ENCODE measurements at regions not wholly inside any gene's neighbourhood (a gene's known extent, or its start where the extent isn't known, plus 50 kb on each side); places are given as distances from the start of the nearest gene placed in this dataset.

- Histone ChIP-seq H3F3A (ENCODE audit: control insufficient read depth, insufficient read depth) (no peaks in the 10 kb centered on the region), H4K20me1 (ENCODE audit: control insufficient read depth, insufficient read depth, low read depth, low read length) (no peaks in the 10 kb centered on the region), H3K4me2 (ENCODE audit: low read length) (no peak overlapping the region), H3K27me3 (ENCODE audit: control insufficient read depth, low read length) (no peaks in the 10 kb centered on the region; the same call in 1 of the 2 replicates), H3K4me3 (ENCODE audit: low read length) (no peak overlapping the region), H3K36me3 (ENCODE audit: control insufficient read depth, low read length) (no peaks in the 10 kb centered on the region), H3K4me1 (ENCODE audit: control insufficient read depth, low read length) (no peaks in the 10 kb centered on the region), H3K9me2 (replicated peaks; ENCODE audit: control insufficient read depth, low read length) (no peaks in the 10 kb centered on the region), H3K9me3 (ENCODE audit: control insufficient read depth, insufficient read depth, low read length) (peaks cover 14% of the 10 kb centered on the region; the same call in 1 of the 2 replicates), H3K27ac (ENCODE audit: low read depth, low read length) (no peak overlapping the region), H3K79me2 (ENCODE audit: control insufficient read depth, low read length) (no peaks in the 10 kb centered on the region)
- TF ChIP-seq, protein P1, sequence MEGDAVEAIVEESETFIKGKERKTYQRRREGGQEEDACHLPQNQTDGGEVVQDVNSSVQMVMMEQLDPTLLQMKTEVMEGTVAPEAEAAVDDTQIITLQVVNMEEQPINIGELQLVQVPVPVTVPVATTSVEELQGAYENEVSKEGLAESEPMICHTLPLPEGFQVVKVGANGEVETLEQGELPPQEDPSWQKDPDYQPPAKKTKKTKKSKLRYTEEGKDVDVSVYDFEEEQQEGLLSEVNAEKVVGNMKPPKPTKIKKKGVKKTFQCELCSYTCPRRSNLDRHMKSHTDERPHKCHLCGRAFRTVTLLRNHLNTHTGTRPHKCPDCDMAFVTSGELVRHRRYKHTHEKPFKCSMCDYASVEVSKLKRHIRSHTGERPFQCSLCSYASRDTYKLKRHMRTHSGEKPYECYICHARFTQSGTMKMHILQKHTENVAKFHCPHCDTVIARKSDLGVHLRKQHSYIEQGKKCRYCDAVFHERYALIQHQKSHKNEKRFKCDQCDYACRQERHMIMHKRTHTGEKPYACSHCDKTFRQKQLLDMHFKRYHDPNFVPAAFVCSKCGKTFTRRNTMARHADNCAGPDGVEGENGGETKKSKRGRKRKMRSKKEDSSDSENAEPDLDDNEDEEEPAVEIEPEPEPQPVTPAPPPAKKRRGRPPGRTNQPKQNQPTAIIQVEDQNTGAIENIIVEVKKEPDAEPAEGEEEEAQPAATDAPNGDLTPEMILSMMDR (IDR thresholded peaks at IDR 0.05; ENCODE audit: low read depth, low read length, poor library complexity, severe bottlenecking) = no peak
Observed at GRCh38 chr22:48566741-48567140, 1260.9 kb downstream of the BRD1 start.

DNA sequence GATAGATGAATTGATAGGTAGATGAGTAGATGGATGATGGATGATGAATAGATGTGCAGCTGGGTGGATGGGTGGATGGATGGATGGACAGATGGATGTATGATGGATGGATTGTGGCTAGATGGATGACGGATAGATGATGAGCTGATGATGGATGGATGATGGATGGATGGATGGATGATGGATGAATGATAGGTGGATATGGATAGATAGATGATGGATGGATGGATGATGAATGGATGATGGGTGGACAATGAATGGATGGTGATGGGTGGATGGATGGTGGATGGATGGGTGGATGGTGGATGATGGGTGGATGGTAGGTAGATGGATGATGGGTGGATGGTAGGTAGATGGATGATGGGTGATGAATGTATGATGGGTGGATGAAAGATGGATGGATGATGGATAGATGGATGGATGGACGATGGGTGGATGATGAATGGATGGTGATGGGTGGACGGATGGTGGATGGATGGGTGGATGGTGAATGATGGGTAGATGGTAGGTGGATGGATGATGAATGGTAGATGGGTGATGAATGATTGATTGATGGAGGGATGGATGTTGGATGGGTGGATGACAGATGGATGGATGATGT, 1261.7 kb downstream of the BRD1 start:
- no peak overlapping the region for H3K4me2 ChIP-seq (ENCODE audit: low read length)
- no peak overlapping the region for H3K4me3 ChIP-seq (ENCODE audit: low read length)
- no peaks in the 10 kb centered on the region for H4K20me1 ChIP-seq (ENCODE audit: control insufficient read depth, insufficient read depth, low read depth, low read length)
- no peaks in the 10 kb centered on the region for H3K9me2 ChIP-seq (replicated peaks; ENCODE audit: control insufficient read depth, low read length)
- no peaks in the 10 kb centered on the region for H3K4me1 ChIP-seq (ENCODE audit: control insufficient read depth, low read length)
- H3K27me3 ChIP-seq (ENCODE audit: control insufficient read depth, low read length) = no peaks in the 10 kb centered on the region; the same call in 1 of the 2 replicates
- no peaks in the 10 kb centered on the region for H3K79me2 ChIP-seq (ENCODE audit: control insufficient read depth, low read length)
- H3K36me3 ChIP-seq (ENCODE audit: control insufficient read depth, low read length) = no peaks in the 10 kb centered on the region
- no peak overlapping the region for H3K27ac ChIP-seq (ENCODE audit: low read depth, low read length)
- H3F3A ChIP-seq (ENCODE audit: control insufficient read depth, insufficient read depth) = no peaks in the 10 kb centered on the region
- H3K9me3 ChIP-seq (ENCODE audit: control insufficient read depth, insufficient read depth, low read length) = peaks cover 13% of the 10 kb centered on the region; the same call in 1 of the 2 replicates
- TF ChIP-seq EZH2phosphoT487 (IDR thresholded peaks at IDR 0.05; ENCODE audit: borderline replicate concordance, low read length) = no peak
- TF ChIP-seq, protein P1 (IDR thresholded peaks at IDR 0.05; ENCODE audit: low read depth, low read length, poor library complexity, severe bottlenecking) = no peak

DNA sequence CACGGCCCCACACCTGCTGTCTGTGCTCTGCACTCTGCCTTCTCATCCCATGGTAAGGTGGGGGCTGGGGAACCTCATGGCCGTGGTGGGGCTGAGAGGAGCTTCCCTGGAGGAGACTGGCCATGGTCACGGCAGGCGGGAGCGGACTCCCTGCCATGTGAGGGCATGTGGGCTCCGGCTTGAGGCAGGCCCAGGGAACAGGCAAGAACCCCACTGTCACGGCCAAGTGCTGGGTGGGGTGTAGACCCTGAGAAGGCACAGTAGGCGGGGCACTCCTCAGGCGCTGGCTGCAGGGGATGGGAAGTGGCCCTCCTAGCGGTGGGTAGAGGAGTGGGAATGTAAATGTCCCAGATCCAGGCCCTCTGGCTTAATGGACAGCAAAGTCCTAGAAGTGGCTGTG, 1262.7 kb downstream of the BRD1 start:
- H3K36me3 ChIP-seq (ENCODE audit: control insufficient read depth, low read length) = no peaks in the 10 kb centered on the region
- H3K79me2 ChIP-seq (ENCODE audit: control insufficient read depth, low read length) = no peaks in the 10 kb centered on the region
- no peaks in the 10 kb centered on the region for H3F3A ChIP-seq (ENCODE audit: control insufficient read depth, insufficient read depth)
- H3K4me3 ChIP-seq (ENCODE audit: low read length) = no peak overlapping the region
- no peaks in the 10 kb centered on the region for H3K9me2 ChIP-seq (replicated peaks; ENCODE audit: control insufficient read depth, low read length)
- TF ChIP-seq, protein P1 (IDR thresholded peaks at IDR 0.05; ENCODE audit: low read depth, low read length, poor library complexity, severe bottlenecking) = no peak
- TF ChIP-seq EZH2phosphoT487 (IDR thresholded peaks at IDR 0.05; ENCODE audit: borderline replicate concordance, low read length) = no peak
- no peak overlapping the region for H3K27ac ChIP-seq (ENCODE audit: low read depth, low read length)
- H4K20me1 ChIP-seq (ENCODE audit: control insufficient read depth, insufficient read depth, low read depth, low read length) = no peaks in the 10 kb centered on the region
- H3K27me3 ChIP-seq (ENCODE audit: control insufficient read depth, low read length) = no peaks in the 10 kb centered on the region; the same call in 1 of the 2 replicates
- no peaks in the 10 kb centered on the region for H3K4me1 ChIP-seq (ENCODE audit: control insufficient read depth, low read length)
- H3K4me2 ChIP-seq (ENCODE audit: low read length) = no peak overlapping the region
- H3K9me3 ChIP-seq (ENCODE audit: control insufficient read depth, insufficient read depth, low read length) = peaks cover 6% of the 10 kb centered on the region; the same call in 1 of the 2 replicates
